Glutamatergic neuron (in vitro differentiated cells): ENCODE measurements at regions not wholly inside any gene's neighbourhood (a gene's known extent, or its start where the extent isn't known, plus 50 kb on each side); places are given as distances from the start of the nearest gene placed in this dataset.

Experiments used
- DNase-seq: peaks from one replicate; pipeline ENCODE4 v3.0.0; 2022
- H3K27ac Mint-ChIP-seq: one replicate; pipeline ENCODE4 v1.8.0; 2020; ENCODE audit warnings: mild to moderate bottlenecking, mixed read lengths, inconsistent platforms; ENCODE audit not compliant: unreplicated experiment
- H3K27me3 Mint-ChIP-seq: one replicate; pipeline ENCODE4 v1.8.0; 2020; ENCODE audit warnings: mild to moderate bottlenecking, moderate library complexity, mixed read lengths, inconsistent platforms; ENCODE audit not compliant: unreplicated experiment
- H3K36me3 Mint-ChIP-seq: one replicate; pipeline ENCODE4 v1.8.0; 2020; ENCODE audit warnings: mild to moderate bottlenecking, mixed read lengths, inconsistent platforms; ENCODE audit not compliant: unreplicated experiment
- H3K4me1 Mint-ChIP-seq: one replicate; pipeline ENCODE4 v1.8.0; 2020; ENCODE audit warnings: mild to moderate bottlenecking, low read depth, mixed read lengths, inconsistent platforms; ENCODE audit not compliant: unreplicated experiment
- H3K4me3 Mint-ChIP-seq: one replicate; pipeline ENCODE4 v1.8.0; 2020; ENCODE audit warnings: mild to moderate bottlenecking, mixed read lengths, inconsistent platforms; ENCODE audit not compliant: unreplicated experiment
- H3K9me3 Mint-ChIP-seq: one replicate; pipeline ENCODE4 v1.8.0; 2020; ENCODE audit warnings: mild to moderate bottlenecking, moderate library complexity, mixed read lengths, inconsistent platforms; ENCODE audit not compliant: unreplicated experiment
- TF ChIP-seq, protein P1 (sequence below): fragments of 200-600 bp; sonication (generic); IDR thresholded peaks from one replicate; pipeline ENCODE4 v1.5.0; 2021; ENCODE audit not compliant: partially characterized antibody, unreplicated experiment

DNA sequence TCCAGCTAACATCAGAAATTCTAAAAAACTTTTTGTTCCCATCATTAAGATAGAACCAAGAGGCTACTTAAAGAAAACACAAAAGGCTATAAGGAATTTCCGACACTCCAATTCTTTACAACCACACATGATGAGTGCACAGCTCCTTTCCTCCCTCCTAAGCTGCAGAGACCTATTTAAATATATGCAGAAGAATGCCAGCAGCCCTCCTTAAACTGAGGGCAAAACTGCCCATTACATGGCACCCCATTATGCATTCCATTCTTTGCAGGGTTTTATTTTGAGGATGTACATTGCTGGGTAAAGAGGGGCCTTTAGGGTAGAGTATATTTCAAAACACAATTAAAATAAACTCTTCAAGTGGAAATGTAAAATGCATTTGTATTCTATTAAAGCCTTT, 502.9 kb downstream of the RASEF start:
- H3K4me3 Mint-ChIP-seq, result no peak overlapping the region
- H3K9me3 Mint-ChIP-seq, result no peaks in the 10 kb centered on the region
- H3K27ac Mint-ChIP-seq, result no peak overlapping the region

DNA sequence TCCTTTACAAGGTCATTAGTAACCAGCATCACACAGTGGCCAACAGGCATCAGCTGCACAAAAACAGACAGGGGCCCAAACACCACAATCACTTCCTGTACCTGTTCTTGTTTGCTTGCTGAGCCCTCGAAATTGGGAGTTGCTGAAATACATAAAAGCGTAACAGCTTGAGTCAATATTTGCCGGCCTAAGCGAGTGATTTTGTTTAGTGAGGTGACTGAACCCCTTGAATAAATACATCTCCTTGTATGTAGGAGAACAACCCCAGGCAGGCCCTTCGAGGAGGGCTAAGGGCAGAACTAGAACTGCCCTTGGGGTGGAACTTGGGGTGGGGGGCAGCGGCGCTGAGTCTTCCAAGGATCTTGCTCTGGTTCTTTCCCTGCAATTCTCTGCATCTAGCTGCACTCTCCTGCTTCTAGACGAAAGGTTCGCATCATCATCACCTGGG, 502.5 kb downstream of the RASEF start:
- no peaks in the 10 kb centered on the region for H3K36me3 Mint-ChIP-seq
- DNase-seq, result no peak
- H3K4me1 Mint-ChIP-seq, result peaks cover 5% of the 10 kb centered on the region
- H3K9me3 Mint-ChIP-seq, result no peaks in the 10 kb centered on the region
- H3K4me3 Mint-ChIP-seq, result no peak overlapping the region
- no peaks in the 10 kb centered on the region for H3K27me3 Mint-ChIP-seq
- TF ChIP-seq, protein P1, sequence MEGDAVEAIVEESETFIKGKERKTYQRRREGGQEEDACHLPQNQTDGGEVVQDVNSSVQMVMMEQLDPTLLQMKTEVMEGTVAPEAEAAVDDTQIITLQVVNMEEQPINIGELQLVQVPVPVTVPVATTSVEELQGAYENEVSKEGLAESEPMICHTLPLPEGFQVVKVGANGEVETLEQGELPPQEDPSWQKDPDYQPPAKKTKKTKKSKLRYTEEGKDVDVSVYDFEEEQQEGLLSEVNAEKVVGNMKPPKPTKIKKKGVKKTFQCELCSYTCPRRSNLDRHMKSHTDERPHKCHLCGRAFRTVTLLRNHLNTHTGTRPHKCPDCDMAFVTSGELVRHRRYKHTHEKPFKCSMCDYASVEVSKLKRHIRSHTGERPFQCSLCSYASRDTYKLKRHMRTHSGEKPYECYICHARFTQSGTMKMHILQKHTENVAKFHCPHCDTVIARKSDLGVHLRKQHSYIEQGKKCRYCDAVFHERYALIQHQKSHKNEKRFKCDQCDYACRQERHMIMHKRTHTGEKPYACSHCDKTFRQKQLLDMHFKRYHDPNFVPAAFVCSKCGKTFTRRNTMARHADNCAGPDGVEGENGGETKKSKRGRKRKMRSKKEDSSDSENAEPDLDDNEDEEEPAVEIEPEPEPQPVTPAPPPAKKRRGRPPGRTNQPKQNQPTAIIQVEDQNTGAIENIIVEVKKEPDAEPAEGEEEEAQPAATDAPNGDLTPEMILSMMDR, result no peak
- no peak overlapping the region for H3K27ac Mint-ChIP-seq

More for the DNA sequence above, 502.9 kb downstream of the RASEF start:
- TF ChIP-seq, protein P1, result no peak
- peaks cover 4% of the 10 kb centered on the region for H3K4me1 Mint-ChIP-seq
- no peak for DNase-seq
- H3K27me3 Mint-ChIP-seq, result no peaks in the 10 kb centered on the region
- H3K36me3 Mint-ChIP-seq, result no peaks in the 10 kb centered on the region

DNA sequence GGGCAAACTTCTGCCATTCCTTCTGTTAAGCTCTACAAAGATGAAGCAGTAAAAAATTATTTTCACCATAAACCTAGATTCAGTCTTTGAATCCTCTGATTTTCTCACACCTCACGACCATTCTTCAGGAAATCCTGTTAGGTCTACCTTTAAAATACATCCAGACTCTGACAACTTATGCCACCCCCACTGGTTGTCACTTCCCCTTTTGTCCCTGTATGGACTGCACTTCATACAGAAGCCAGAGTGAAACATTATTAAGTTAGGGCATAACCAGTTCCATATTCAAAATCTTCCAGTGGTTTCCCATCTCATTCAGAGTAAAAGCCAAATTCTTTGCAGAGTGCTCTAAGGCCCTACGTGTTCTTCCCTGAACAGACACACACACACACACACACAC, 499.8 kb downstream of the RASEF start:
- TF ChIP-seq, protein P1, result no peak
- Mint-ChIP-seq H3K27me3 (no peaks in the 10 kb centered on the region), H3K4me1 (peaks cover 6% of the 10 kb centered on the region), H3K36me3 (no peaks in the 10 kb centered on the region), H3K4me3 (no peak overlapping the region), H3K27ac (no peak overlapping the region), H3K9me3 (no peaks in the 10 kb centered on the region)
- no peak for DNase-seq

DNA sequence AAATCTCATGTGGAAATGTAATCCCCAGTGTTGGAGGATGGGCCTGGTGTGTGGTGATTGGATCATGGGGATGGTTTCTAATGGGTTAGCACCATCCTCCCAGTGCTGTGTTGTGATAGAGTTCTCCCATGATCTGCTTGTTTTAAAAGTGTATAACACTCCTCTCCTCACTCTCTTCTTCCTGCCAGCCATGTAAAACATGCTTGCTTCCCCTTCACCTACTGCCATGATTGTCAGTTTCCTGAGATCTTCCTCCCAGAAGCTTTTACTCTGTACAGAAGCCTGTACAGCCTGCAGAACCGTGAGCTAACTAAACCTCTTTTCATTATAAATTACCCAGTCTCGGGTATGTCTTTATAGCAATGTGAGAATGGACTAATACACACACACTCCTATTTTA, 499.1 kb downstream of the RASEF start:
- Mint-ChIP-seq H3K9me3 (no peaks in the 10 kb centered on the region), H3K36me3 (no peaks in the 10 kb centered on the region), H3K4me3 (no peak overlapping the region), H3K4me1 (peaks cover 2% of the 10 kb centered on the region), H3K27ac (no peak overlapping the region), H3K27me3 (no peaks in the 10 kb centered on the region)
- DNase-seq, result no peak
- TF ChIP-seq, protein P1, result no peak

DNA sequence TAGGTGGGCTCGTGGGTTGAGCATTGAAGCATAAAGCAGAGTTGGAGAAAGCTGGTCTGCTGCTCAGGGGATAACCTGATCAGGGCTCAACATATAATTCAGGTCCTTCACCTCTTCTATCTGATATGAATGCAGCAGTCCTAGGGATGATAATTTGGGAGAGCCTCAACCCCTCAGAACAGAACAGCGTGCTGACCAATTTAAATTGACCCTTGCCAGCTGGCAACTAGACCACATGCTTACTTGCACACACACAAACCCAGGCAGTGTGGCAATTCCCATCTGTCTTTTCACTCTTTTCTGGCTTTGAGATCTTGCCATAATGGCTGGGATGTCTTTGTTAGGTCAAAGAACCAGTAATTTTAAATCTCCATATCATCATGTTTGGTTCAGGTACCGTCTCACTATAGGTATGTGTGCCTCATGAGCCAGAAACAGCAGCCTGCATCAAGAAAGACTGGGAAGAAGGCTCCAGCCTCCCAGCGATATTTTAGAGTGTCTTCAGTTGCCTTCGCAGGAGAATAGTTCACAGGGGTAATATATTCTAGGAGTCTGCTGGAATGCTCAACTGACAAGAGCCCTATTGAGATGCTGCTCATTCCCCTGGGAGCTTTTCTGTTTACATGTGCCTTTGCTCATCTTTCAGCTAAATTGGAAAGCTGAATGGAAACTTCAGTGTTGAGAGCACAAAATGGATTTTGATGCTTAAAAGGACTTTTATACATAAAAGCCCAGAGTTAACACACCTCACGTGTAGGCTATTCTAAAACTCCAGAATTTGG, 497.6 kb downstream of the RASEF start:
- H3K9me3 Mint-ChIP-seq, result no peaks in the 10 kb centered on the region
- no peaks in the 10 kb centered on the region for H3K27me3 Mint-ChIP-seq
- H3K36me3 Mint-ChIP-seq, result no peaks in the 10 kb centered on the region
- peaks cover 2% of the 10 kb centered on the region for H3K4me1 Mint-ChIP-seq
- no peak overlapping the region for H3K4me3 Mint-ChIP-seq
- H3K27ac Mint-ChIP-seq, result no peak overlapping the region
- TF ChIP-seq, protein P1, result no peak
- DNase-seq, result no peak
